SH-SY5Y (cell line): ENCODE measurements at regions not wholly inside any gene's neighbourhood (a gene's known extent, or its start where the extent isn't known, plus 50 kb on each side); places are given as distances from the start of the nearest gene placed in this dataset.

Source experiments
- GATA2 ChIP-seq: IDR thresholded peaks from 2 replicates; pipeline ENCODE4 v1.6.1; 2011; ENCODE audit warnings: mild to moderate bottlenecking, low read depth, low read length
- GATA3 ChIP-seq: IDR thresholded peaks from 2 replicates; pipeline ENCODE4 v1.6.1; 2011; ENCODE audit warnings: low read depth, mild to moderate bottlenecking, low read length, moderate library complexity

DNA sequence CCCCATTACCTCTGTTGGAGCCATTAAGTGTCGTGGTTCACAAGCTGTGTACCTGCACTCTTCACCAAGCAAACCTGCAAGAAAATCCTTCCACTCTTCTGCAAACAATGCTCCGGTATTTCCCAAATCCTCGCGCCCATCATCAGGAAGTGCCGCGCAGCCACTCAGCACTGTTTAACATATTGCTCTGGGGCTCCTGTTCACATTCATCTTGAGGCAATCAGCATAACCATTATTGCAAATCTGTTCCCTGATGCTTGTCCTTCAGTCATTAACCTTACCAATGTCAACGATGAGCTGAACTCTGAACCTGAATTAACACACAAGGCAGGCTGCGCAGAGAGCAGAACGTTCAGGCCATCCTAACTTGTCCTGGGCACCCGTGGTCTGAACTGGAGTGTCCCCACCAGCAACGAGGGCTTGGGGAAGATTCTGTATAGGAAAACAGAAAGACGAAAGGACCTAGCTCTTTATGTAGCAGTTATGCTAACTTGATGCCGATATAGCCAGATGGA lies 751.4 kb upstream of the AUTS2 start:
- TF ChIP-seq GATA2 (no peak), GATA3 (no peak)

DNA sequence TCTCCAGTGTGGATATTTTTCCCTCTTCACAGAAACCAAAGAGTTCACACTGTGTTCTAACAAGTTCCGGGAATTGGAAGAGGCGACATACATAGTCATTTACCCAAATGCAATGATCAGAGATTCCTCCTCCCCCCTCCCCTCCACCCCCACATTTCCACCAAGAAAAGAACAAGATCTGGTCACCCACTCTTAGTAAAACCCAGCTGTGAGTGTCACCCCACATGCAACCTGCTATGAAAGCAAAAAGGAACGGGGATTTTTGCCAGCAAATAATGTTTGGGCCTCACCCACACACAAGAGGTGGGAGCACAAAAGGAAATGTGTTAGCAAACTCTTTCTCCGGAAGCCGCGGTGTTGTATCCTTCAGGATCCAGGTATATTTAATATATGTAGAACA lies 745.0 kb upstream of the AUTS2 start:
- TF ChIP-seq GATA3, result no peak
- TF ChIP-seq GATA2, result no peak

DNA sequence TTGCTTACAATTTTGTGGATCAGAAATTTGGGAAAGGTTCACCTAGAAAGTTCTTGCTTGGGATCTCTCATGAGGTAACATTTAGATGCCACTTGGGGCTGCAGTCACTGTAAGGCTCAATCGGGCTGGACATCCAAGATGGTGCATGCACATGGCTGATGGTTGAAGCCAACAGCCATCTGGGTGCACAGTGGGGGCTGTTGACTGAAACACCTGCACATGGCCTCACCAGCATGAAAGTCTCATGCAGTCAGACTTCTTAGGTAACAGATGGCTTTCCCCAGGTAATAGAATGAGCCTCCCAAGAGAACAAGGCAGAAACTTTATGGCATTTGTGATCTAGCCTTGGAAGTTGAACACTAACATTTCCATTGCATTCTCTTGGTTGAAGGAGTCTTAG lies 740.7 kb upstream of the AUTS2 start:
- TF ChIP-seq GATA3 (no peak), GATA2 (no peak)

DNA sequence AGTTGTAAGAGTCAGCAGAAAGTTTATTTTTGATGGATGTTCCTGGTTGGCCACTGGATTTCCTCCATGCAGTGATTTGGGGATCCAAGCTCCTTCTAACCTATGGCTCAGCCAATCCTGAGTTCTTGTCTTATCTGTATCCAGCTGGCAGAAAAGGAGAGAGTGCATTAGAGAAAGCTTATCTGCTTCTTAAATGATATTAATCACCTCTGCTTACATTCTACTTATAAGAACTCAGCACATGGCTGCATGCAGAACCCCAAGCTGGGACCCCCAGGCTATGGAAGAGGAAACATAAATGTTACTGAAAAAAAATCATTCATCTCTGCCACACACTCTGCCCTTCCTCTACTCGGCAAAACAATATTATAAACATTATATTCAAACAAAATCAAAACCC lies 739.8 kb upstream of the AUTS2 start:
- peak; percentile 55 for TF ChIP-seq GATA2
- TF ChIP-seq GATA3, result no peak

DNA sequence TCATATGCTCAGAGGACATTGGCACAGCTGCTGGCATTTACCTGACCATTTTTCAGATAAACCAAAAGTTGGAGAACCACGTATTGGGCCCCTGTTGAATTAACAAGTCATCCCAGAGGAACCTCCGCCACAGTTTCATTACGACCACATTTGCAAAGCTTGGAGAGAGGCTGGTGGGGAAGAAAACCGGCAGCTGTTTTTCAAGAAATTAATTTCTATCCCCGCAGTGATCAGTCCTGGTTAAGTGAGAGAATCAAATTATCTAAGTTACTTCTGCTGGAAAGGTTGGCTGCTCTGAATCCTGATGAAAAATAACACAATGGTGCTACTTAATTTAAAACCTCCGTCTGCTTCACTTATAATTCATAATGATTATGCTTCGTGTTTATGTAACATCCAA lies 737.1 kb upstream of the AUTS2 start:
- TF ChIP-seq GATA3 (no peak), GATA2 (no peak)

DNA sequence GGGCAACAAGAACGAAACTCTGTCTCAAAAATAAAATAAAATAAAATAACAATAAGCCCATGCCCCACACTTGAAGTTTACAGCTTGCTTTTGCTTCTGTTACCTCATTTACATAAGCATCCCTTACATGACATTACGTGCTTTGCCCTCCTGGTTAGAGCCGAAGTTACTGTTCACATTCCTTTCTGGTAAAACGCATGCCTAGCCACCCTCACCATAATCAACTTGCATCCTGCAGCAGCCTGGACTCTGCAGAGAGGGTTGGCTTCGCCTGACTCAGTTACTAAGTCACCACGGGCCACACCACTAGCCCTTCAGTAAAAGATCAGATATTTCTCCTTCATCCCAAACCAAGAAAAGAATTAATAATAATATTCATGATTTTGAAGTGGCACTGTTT lies 736.0 kb upstream of the AUTS2 start:
- no peak for TF ChIP-seq GATA2
- TF ChIP-seq GATA3, result no peak

DNA sequence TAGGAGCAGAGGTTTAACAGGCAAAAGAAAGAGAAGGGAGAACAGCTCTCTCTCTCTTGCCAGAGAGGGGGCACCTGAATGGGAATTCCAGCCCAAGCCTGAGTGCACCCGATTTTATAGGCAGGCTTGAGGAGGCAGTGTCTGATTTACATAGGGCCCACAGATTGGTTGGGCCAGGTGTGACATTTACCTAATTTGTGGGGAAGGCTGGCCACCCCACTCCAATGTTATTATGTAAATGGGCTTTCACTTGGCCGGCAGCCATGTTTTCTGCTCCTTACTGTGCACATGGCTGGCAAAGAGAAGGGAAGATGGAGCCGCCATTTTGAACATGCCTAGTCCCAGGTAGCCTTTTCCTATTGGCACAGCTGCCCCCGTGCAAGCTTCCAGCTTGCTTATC lies 735.5 kb upstream of the AUTS2 start:
- TF ChIP-seq GATA3 (no peak), GATA2 (no peak)

DNA sequence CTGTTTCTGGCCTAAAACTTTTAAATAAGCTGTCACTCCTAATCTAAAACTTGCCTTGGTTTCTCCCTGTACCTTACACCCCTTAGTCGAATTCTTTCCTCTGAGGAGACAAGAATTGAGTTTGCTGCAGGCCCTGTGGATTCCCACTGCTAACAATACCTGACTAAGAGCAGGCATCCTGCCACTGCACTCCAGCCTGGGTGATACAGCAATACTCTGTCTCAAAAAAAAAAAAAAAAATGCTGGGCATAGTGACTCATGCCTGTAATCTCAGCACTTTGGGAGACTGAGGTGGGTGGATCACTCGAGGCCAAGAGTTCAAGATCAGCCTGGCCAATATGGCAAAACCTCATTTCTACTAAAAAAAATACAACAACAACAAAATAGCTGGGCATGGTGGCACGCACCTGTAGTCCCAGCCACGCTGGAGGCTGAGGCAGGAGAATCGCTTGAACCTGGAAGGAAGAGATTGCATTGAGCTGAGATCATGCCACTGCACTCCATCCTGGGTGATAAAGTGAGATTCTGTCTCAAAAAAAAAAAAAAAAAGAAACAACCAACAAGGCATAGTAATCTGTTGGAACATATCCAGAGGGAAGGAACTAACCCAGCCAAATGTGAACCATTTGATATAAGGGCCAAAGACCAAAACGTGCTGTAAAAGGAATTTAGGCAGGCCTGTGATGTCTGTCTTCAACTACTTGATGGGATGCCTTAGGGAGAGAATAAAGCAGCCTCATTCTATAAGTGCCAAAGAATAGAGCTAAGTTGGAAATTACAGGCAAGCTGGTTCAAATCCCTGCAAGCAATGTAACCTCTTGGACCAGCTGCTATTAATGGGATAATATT lies 732.7 kb upstream of the AUTS2 start:
- TF ChIP-seq GATA2, result no peak
- no peak for TF ChIP-seq GATA3

DNA sequence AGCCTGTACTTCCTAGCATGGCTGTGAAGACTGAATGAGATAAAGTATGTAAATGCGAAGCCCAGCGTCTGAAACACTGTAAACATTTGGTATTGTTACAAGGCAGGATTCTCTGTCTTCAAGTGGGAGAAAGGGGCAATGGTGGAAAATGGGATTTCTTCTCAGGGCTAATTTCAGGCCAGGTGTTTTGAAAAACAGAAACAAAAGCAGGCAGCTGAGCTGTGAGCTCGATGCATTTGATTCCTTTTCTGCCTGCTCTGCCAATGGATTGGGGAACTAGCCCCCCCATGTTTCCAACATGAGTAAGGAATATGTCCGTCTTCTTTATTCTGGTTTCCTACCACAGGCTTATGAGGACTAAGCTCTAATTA lies 732.1 kb upstream of the AUTS2 start:
- TF ChIP-seq GATA3 (no peak), GATA2 (no peak)

DNA sequence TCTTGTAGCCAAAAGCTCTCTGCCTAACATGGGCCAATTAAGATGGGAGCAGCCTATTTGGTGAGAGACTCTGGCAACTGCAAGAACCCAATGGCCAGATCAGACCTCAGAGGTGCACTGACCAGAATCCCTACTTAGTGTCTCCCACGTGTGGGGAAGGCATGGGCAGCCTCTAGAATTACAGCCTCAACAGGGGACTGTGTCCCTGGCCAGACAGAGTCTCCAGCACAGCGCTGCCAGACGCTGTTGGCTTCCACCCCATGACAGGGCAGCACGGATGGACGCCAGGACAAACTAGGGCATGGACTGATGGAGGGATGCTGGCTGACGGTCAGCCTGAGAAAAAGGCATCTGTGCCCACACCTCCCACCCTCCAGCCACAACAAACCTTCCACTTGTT lies 729.3 kb upstream of the AUTS2 start:
- TF ChIP-seq GATA3 (no peak), GATA2 (no peak)

DNA sequence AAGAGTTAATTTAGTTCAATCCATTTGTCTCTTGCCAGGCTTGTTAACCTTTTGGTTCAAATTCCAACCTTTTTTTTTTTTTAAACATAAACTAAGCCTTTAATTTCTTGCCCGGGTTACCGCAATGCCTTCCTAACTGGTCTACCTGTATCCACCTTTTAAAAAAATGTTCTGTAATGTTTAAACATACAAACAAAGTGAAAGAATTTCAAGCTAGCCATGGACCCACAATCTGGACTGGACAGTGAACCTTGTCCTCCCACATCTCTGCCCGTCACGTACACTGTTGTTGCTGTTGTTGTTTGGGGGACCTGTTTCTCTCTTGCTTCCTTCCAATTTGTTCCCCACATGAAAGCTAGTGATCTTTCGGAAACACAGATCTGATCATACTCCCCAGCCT lies 724.7 kb upstream of the AUTS2 start:
- TF ChIP-seq GATA2 (no peak), GATA3 (no peak)

DNA sequence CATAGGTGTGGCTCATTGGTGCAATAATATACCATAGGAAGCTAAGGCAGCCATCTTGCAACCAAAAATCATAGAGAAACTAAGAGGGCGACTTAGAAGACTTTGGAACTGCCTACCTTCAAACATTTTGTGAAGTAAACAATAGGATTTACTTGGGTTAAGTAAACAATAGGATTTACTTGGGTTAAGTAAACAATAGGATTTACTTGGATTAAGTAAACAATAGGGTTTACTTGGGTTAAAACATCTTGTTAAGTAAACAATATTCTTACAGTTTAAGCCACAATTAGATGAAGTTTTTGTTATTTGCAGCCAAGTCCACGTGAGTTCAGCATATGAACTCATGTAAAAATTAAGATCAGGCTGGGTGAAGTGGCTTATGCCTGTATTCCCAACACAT lies 722.4 kb upstream of the AUTS2 start:
- no peak for TF ChIP-seq GATA3

DNA sequence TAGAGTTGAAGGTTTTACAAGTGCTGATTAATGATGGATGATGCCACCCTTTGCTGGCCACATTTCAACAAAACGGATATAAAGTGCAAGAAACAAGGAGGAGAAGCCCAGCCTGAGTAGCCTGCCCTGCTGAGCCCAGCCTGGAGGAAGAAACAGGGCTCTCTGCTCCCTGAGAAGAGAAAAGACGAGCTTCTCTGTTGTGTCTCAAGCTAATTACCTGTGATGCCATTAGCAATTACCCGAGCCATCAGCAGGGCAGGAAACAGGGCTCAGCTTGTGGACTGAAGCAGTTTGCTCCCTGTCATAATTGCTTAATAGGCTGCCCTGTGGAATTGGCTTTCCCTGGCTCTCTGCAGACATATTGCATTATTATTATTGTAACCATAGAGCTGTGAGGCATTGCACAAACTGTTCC lies 709.3 kb upstream of the AUTS2 start:
- TF ChIP-seq GATA2 (peak; percentile 37; the same call in 1 of the 2 replicates), GATA3 (no peak)

DNA sequence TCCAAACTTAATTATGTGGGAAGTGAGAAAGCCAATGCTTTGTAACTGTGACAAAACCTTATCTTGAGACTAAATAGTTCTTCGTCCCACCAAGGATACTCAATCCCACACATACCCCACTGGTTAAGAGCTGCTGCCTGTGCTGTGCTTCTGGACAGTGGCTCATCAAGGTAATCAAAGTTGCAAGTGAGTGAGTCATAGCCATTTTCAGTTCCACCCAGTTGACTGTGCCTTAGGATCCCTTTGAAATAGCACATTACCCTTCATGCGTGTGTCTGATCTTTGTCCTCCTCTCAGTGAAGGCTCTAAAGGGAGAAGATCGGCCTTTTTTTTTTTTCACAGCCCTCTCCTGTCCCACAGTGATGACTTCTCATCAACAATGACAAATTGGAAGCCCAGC lies 706.0 kb upstream of the AUTS2 start:
- no peak for TF ChIP-seq GATA2
- TF ChIP-seq GATA3, result no peak

DNA sequence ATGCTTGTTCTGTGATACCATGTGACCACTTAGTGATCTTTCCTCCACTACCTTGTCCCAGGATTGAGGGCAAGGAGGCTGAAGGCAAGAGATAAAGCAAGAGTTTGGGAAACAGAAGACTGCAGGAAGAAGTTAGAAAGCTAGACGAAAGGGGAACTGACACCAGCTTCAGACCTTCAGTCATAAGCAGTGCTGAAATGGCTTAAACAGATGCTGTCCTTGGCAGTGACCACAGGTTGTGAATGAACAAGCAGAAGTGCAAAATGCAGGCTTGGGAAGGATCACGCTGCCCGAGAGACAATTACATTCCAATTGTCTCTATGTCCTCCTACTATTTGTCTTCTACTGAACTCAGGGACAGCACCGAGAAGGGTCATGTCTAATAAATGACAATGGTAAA lies 704.9 kb upstream of the AUTS2 start:
- no peak for TF ChIP-seq GATA2
- TF ChIP-seq GATA3, result no peak
